ENCODE measurements at regions not wholly inside any gene's neighbourhood (a gene's known extent, or its start where the extent isn't known, plus 50 kb on each side); places are given as distances from the start of the nearest gene placed in this dataset.

- no peak for ATAC-seq (ENCODE audit: low read depth)
- no peak overlapping the region for H4K91ac ChIP-seq (ENCODE audit: insufficient read depth, low read depth, low read length)
- H4K20me1 ChIP-seq (ENCODE audit: insufficient read depth, low read length): no peaks in the 10 kb centered on the region
- no peak overlapping the region for H3K9ac ChIP-seq (ENCODE audit: low read depth, low read length)
- H3K9me3 ChIP-seq (ENCODE audit: control insufficient read depth, insufficient read depth, low read length): no peaks in the 10 kb centered on the region
- H2AK5ac ChIP-seq (ENCODE audit: low read depth, low read length): no peak overlapping the region
- no peak overlapping the region for H3K56ac ChIP-seq (ENCODE audit: extremely low read depth, insufficient read depth, low read length)
- H4K5ac ChIP-seq (ENCODE audit: low read depth, low read length): no peak overlapping the region
- no peak overlapping the region for H3K18ac ChIP-seq (ENCODE audit: low read depth, low read length)
- CTCF ChIA-PET: no interaction called here
- no peak overlapping the region for H3K14ac ChIP-seq (replicated peaks; ENCODE audit: low read depth, low read length)
- no peak for TF ChIP-seq SMC3 (IDR thresholded peaks at IDR 0.05; ENCODE audit: low read depth, low read length)
- no peak for TF ChIP-seq CEBPB (IDR thresholded peaks at IDR 0.05; ENCODE audit: low read depth, low read length)
- TF ChIP-seq POLR2A (IDR thresholded peaks at IDR 0.05; ENCODE audit: low read depth, low read length): no peak
- TF ChIP-seq FOS (IDR thresholded peaks at IDR 0.05; ENCODE audit: low read depth, low read length): no peak
- no peak for TF ChIP-seq MXI1 (IDR thresholded peaks at IDR 0.05; ENCODE audit: borderline replicate concordance, low read depth, low read length)
- H3K4me1 ChIP-seq (ENCODE audit: control insufficient read depth, insufficient read depth, low read length): no peaks in the 10 kb centered on the region
- H2AFZ ChIP-seq (replicated peaks; ENCODE audit: low read length, poor library complexity): no peak overlapping the region
- no peak for DNase-seq
- H3K23ac ChIP-seq (ENCODE audit: low read depth, low read length): no peak overlapping the region
- H3K4ac ChIP-seq (ENCODE audit: low read depth, low read length): no peak overlapping the region
- POLR2A ChIA-PET (ENCODE audit: unreplicated experiment): no interaction called here
- no peak overlapping the region for H2BK120ac ChIP-seq (ENCODE audit: low read depth, low read length)
- no peaks in the 10 kb centered on the region for H3K79me1 ChIP-seq (ENCODE audit: low read depth in 1 of 2, low read length in 2 of 2)
- in situ Hi-C loops (cut with MboI; ENCODE audit: low sequenced_read_pairs) (loop anchor here (5.0 kb wide), 1 partner anchor 207 kb away; no protein-coding TSS in a partner anchor), dilution Hi-C loops (cut with HindIII; ENCODE audit: low sequenced_read_pairs, unreplicated experiment) (no loop called here), intact Hi-C loops (cut with micrococcal nuclease) (no loop called here)
- whole genome bisulfite sequencing, 2 experiments (ENCODE audit: extremely low coverage in 2 of 2, insufficient read length in 1 of 2): 13% methylated on average over 1 of the region's 6 CpGs; no CpG with 5 or more reads in 1 of the 2 experiments
- H2BK20ac ChIP-seq (ENCODE audit: low read depth, low read length): no peak overlapping the region
- H3K36me3 ChIP-seq (ENCODE audit: control insufficient read depth, insufficient read depth, low read length): no peaks in the 10 kb centered on the region
- no peak overlapping the region for H4K8ac ChIP-seq (ENCODE audit: low read depth in 2 of 2, low read length in 2 of 2)
- H2AK9ac ChIP-seq (replicated peaks; ENCODE audit: low read depth, low read length, poor library complexity): no peak overlapping the region
- no peaks in the 10 kb centered on the region for H3K9me1 ChIP-seq (ENCODE audit: insufficient read depth, low read length)
- no peak overlapping the region for H3K4me2 ChIP-seq (ENCODE audit: low read depth, low read length)
- no peak overlapping the region for H3K27ac ChIP-seq (ENCODE audit: insufficient read depth, low read length)
- BruUV-seq (replicated peaks): no TSS peak
- peaks cover 46% of the 10 kb centered on the region for H3K27me3 ChIP-seq (ENCODE audit: control insufficient read depth, insufficient read depth, low read length)
- H3K4me3 ChIP-seq (ENCODE audit: insufficient read depth, low read depth, low read length): no peak overlapping the region
- H2BK5ac ChIP-seq (ENCODE audit: low read depth, low read length, poor library complexity, severe bottlenecking): no peak overlapping the region
- H2BK15ac ChIP-seq (ENCODE audit: low read depth, low read length): no peak overlapping the region
These were observed 75.0 kb upstream of the PAX2 start for GRCh38 chr10:100670368-100670767.
